Prostate gland (tissue), 2 donors: ENCODE measurements at regions not wholly inside any gene's neighbourhood (a gene's known extent, or its start where the extent isn't known, plus 50 kb on each side); places are given as distances from the start of the nearest gene placed in this dataset.
"Not testable (repeated sequence)": the region's sequence is repeated elsewhere in the genome, so short reads cannot be mapped to it uniquely, and the experiment has no call there.

Source experiments
- DNase-seq: peaks from one replicate; pipeline ENCODE4 v3.0.0-alpha.2; 2019; ENCODE audit warnings: low spot score
- H3K27ac ChIP-seq, 2 donors: fragments of 200-600 bp; sonication (generic); 2 replicates each; pipeline ENCODE4 v1.5.1; 2017 to 2019
- H3K27me3 ChIP-seq: fragments of 200-600 bp; sonication (generic); replicated peaks from 2 replicates; pipeline ENCODE4 v1.5.1; 2019; ENCODE audit not compliant: insufficient read depth
- H3K36me3 ChIP-seq, 2 donors: fragments of 200-600 bp; sonication (generic); 1 replicate in 1 of 2; 2 replicates in 1 of 2; pipeline versions ENCODE4 v1.5.1 to v1.8.1; 2017 to 2019
- H3K4me1 ChIP-seq: fragments of 200-600 bp; sonication (generic); replicated peaks from 2 replicates; pipeline ENCODE4 v1.5.1; 2019
- H3K4me3 ChIP-seq, 2 donors: fragments of 200-600 bp; sonication (generic); 2 replicates each; pipeline ENCODE4 v1.5.1; 2017 to 2019
- H3K9me3 ChIP-seq: fragments of 200-600 bp; sonication (generic); 2 replicates; pipeline ENCODE4 v1.5.1; 2017
- POLR2A ChIP-seq: fragments of 450-650 bp; IDR thresholded peaks from one replicate; pipeline ENCODE4 v1.6.1; 2016; ENCODE audit warnings: antibody characterized with exemption, mild to moderate bottlenecking
- POLR2AphosphoS5 ChIP-seq: sonication (generic); formaldehyde crosslinking; IDR thresholded peaks from one replicate; pipeline ENCODE4 v1.6.1; 2017; ENCODE audit warnings: antibody characterized with exemption
- WGBS: methylation state at CpG from one replicate; pipeline ENCODE4 v1.1.5; 2018; 5-methylcytosine and 5-hydroxymethylcytosine counted together
- intact Hi-C: fragments of 100-400 bp; cut with DNase I; formaldehyde crosslinking; loops from one replicate; pipeline ENCODE4 v1.14.2; 2022
- TF ChIP-seq, protein P1 (sequence below), 4 experiments: fragments of 200-600 bp in 2 of 4; fragments of 450-650 bp in 2 of 4; sonication (generic) in 2 of 4; IDR thresholded peaks; 1 replicate in 3 of 4; 2 replicates in 1 of 4; pipeline ENCODE4 v1.5.1; 2016 to 2019; ENCODE audit warnings: antibody characterized with exemption in 4 of 4, mild to moderate bottlenecking in 2 of 4, moderate library complexity in 2 of 4

DNA sequence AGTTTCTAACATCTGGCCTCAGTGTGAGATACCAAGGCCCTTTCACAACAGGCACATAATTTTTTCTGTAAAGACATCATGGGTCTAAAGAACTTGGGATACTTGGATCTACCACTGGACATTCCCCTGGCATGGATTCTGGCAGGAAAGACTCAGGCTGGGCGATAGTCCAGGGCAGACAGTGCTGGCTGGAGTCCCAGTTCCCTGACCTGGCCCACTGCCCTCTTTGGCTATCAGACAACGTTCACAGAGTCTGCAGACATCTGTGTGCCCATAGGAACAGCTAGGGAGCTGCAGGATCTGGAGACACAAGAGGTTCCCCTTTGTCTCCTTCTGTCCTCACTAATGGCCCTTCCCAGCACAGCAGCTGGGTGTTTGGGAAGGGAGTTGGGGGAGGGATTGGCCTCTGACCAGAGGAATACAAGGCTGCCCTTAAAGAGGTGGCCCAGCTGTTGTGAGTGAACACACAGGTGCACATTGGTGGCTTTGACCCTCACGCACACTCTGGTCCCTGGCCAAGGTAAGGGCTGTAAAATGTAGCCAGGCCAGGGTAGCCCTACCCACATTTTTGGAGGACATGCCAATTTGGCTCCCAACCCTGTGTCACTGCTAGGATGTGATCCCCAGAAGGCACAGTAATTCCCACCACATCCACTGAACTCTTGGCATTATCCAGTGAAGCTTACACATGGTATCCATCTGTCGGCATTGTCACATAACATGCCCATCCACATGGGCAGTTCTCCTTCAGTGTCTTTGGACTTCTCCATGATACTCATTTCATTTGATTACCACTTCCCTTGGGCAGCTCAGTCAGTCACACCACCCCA, 72.3 kb downstream of the SOX3 start:
- Histone ChIP-seq H3K4me3 (no peak overlapping the region), H3K36me3 (no peaks in the 10 kb centered on the region), H3K27ac (no peak overlapping the region), H3K4me1 (no peaks in the 10 kb centered on the region), H3K27me3 (no peaks in the 10 kb centered on the region), H3K9me3 (no peaks in the 10 kb centered on the region)
- 43% methylated on average over 4 of the region's 4 CpGs for WGBS
- TF ChIP-seq, protein P1, sequence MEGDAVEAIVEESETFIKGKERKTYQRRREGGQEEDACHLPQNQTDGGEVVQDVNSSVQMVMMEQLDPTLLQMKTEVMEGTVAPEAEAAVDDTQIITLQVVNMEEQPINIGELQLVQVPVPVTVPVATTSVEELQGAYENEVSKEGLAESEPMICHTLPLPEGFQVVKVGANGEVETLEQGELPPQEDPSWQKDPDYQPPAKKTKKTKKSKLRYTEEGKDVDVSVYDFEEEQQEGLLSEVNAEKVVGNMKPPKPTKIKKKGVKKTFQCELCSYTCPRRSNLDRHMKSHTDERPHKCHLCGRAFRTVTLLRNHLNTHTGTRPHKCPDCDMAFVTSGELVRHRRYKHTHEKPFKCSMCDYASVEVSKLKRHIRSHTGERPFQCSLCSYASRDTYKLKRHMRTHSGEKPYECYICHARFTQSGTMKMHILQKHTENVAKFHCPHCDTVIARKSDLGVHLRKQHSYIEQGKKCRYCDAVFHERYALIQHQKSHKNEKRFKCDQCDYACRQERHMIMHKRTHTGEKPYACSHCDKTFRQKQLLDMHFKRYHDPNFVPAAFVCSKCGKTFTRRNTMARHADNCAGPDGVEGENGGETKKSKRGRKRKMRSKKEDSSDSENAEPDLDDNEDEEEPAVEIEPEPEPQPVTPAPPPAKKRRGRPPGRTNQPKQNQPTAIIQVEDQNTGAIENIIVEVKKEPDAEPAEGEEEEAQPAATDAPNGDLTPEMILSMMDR (IDR thresholded peaks at IDR 0.05) = no peak
- TF ChIP-seq POLR2AphosphoS5 (no peak), POLR2A (no peak)
- intact Hi-C loops = no loop called here
- DNase-seq = no peak

DNA sequence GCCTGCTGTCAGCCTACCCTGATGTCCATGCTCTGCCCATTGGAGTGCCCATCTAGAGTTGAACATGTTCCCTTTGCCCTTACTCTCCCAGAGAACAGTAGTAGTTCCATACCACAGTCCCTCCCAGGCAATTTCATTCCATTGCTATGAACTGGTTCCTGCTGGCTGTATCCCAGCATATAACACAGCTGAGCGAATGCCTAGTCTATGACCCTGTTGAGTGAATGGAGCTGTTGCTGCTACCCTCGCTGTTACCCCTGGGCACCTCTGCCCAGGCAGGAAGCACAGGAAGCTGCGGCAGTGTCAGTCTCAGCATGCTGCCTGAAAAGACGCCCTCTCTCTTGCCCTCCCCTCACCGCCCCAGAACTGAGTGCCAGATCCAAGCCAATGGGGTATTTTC, 73.3 kb downstream of the SOX3 start:
- DNase-seq = no peak
- WGBS = no CpG with 5 or more reads among the region's 5 CpGs
- intact Hi-C loops = no loop called here
- no peaks in the 10 kb centered on the region for H3K36me3 ChIP-seq
- H3K4me3 ChIP-seq = no peak overlapping the region
- H3K4me1 ChIP-seq = no peaks in the 10 kb centered on the region
- no peaks in the 10 kb centered on the region for H3K9me3 ChIP-seq
- no peaks in the 10 kb centered on the region for H3K27me3 ChIP-seq
- TF ChIP-seq POLR2A = no peak
- TF ChIP-seq, protein P1 (IDR thresholded peaks at IDR 0.05) = no peak
- TF ChIP-seq POLR2AphosphoS5 = no peak
- no peak overlapping the region for H3K27ac ChIP-seq

DNA sequence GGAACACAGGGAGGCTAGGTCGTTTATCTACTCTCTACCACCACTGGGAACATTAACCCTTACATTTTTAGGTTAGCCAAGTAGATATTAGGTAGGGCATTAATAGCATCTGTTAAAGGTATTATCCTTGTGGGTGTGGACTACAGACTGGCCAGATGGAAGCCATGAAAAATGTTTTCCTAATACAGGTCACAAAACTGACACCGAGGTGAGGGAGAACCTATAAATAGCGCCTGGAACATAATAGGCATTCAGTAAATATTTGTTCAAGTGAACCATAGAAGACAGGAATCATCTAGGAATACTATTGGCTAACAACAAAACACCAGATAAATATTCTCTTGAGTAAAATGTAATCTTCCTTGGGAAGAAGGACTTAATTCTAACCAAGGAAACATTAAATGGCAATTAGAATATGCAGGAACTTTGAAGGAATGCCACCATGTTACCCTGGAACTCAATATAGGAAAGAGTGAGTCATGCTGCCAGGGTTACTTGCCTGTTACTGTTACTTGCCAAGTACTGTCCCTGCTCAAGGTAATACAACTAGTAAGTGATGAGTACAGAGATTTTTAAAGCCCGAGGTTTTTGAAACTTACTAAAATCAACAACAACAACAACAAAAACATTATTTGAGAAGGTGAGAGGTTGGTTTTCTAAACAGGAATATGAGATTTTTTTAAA, 79.0 kb downstream of the SOX3 start:
- Histone ChIP-seq H3K27me3 (no peaks in the 10 kb centered on the region), H3K9me3 (no peaks in the 10 kb centered on the region), H3K4me3 (no peak overlapping the region), H3K4me1 (no peaks in the 10 kb centered on the region), H3K27ac (no peak overlapping the region), H3K36me3 (no peaks in the 10 kb centered on the region)
- intact Hi-C loops = no loop called here
- TF ChIP-seq POLR2A = no peak
- TF ChIP-seq POLR2AphosphoS5 = no peak
- TF ChIP-seq, protein P1 (IDR thresholded peaks at IDR 0.05) = no peak
- 52% methylated on average over 4 of the region's 4 CpGs for WGBS
- DNase-seq = no peak

DNA sequence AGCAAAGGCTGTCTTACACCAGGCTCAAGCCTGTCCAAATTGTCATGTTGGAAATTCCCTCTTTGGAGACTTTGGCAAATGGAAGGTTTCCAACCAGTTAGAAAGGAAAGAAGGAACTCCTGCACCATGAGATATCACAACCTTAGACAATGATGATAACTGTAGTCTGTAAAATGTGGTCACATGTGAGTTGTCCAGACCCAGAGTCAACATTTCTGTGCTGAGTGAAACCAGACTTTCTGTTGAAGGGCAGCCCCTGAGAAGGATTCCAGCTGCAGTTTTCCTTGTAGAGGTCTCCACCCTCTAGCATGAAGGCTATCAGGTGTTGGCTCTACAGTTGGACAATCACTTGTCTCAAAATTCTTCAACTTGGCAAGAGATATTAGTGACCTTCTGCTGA, 82.4 kb downstream of the SOX3 start:
- no peaks in the 10 kb centered on the region for H3K4me1 ChIP-seq
- no peaks in the 10 kb centered on the region for H3K9me3 ChIP-seq
- no peaks in the 10 kb centered on the region for H3K36me3 ChIP-seq
- intact Hi-C loops = no loop called here
- no peak overlapping the region for H3K4me3 ChIP-seq
- H3K27ac ChIP-seq = no peak overlapping the region
- H3K27me3 ChIP-seq = no peaks in the 10 kb centered on the region
- TF ChIP-seq, protein P1 (IDR thresholded peaks at IDR 0.05) = no peak
- TF ChIP-seq POLR2AphosphoS5 (no peak), POLR2A (no peak)
- DNase-seq = no peak

DNA sequence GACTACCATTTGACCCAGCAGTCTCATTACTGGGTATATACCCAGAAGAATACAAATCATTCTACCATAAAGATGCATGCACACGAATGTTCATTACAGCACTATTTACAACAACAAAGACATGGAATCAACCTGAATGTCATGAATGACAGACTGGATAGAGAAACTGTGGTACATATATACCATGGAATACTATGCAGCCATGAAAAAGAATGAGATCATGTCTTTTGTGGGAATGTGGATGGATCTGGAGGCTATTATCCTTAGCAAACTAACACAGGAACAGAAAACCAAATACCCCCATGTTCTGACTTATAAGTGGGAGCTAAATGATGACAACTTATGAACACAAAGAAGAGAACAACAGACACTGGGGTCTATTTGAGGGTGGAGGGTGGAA, 102.7 kb downstream of the SOX3 start:
- H3K4me3 ChIP-seq, DNase-seq, H3K36me3 ChIP-seq, H3K27me3 ChIP-seq, H3K4me1 ChIP-seq, intact Hi-C loops, H3K27ac ChIP-seq, H3K9me3 ChIP-seq: not testable (repeated sequence)
- 93% methylated on average over 1 of the region's 1 CpG for WGBS

DNA sequence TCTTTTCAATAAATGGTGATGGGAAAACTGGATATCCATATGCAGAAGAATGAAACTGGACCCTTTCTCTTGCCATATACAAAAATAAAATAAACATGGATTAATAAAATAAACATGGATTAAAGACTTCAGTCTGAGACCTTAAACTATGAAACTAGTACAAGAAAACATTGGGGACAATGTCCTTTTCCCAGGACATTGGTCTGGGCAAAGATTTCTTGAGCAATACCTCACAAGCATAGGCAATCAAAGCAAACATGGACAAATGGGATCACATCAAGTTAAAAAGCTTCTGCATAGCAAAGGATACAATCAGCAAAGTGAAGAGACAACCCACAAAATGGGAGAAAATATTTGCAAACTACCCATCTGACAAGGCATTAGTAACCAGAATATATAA, 108.5 kb downstream of the SOX3 start:
- H3K4me1 ChIP-seq, H3K27me3 ChIP-seq, H3K36me3 ChIP-seq, H3K4me3 ChIP-seq, DNase-seq, intact Hi-C loops, H3K27ac ChIP-seq, H3K9me3 ChIP-seq: not testable (repeated sequence)
